HUES48 (cell line): ENCODE measurements at regions not wholly inside any gene's neighbourhood (a gene's known extent, or its start where the extent isn't known, plus 50 kb on each side); places are given as distances from the start of the nearest gene placed in this dataset.

Source experiments
- H3K27ac ChIP-seq: one replicate; pipeline ENCODE4 v1.7.0; 2013; ENCODE audit warnings: low read depth, low read length, inconsistent platforms
- H3K27me3 ChIP-seq: 2 replicates; pipeline ENCODE4 v1.6.1; 2013; ENCODE audit warnings: mild to moderate bottlenecking, low read length; ENCODE audit not compliant: control insufficient read depth, insufficient read depth
- H3K36me3 ChIP-seq: 2 replicates; pipeline ENCODE4 v1.6.1; 2013; ENCODE audit warnings: low read length; ENCODE audit not compliant: control insufficient read depth, insufficient read depth
- H3K4me1 ChIP-seq: 2 replicates; pipeline ENCODE4 v1.6.1; 2013; ENCODE audit warnings: mild to moderate bottlenecking, low read length; ENCODE audit not compliant: control insufficient read depth, insufficient read depth
- H3K4me3 ChIP-seq: 2 replicates; pipeline ENCODE4 v1.5.1; 2013; ENCODE audit warnings: mild to moderate bottlenecking, low read depth, low read length
- H3K9ac ChIP-seq: 2 replicates; pipeline ENCODE4 v1.6.1; 2013; ENCODE audit warnings: mild to moderate bottlenecking, low read depth, low read length, moderate library complexity
- H3K9me3 ChIP-seq: 2 replicates; pipeline ENCODE4 v1.6.1; 2013; ENCODE audit warnings: low read length; ENCODE audit not compliant: control insufficient read depth, insufficient read depth

- Histone ChIP-seq H3K9me3 (peaks cover 79% of the 10 kb centered on the region), H3K36me3 (no peaks in the 10 kb centered on the region), H3K4me3 (no peak overlapping the region), H3K27me3 (no peaks in the 10 kb centered on the region), H3K9ac (no peak overlapping the region), H3K4me1 (no peaks in the 10 kb centered on the region), H3K27ac (no peak overlapping the region)
Measured at GRCh38 chr19:42662712-42663111, 68.0 kb upstream of the CEACAM8 start.

DNA sequence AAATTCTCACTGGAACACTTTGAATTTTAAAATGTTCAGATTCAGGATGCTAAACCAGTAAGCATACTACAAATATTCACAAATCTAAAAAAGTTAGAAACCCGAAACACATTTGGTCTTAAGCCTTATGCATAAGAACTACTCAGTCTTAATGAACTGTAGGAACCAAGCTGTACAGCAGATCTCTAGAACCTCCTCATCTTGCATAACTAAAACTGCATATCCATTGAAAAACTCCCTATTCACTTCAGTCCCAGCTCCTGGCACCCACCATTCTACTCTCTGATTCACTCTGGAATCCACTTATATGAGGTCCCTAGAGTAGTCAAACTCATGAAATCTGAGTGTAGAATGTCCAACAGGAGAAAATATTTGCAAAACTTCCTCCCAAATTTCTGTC, 65.6 kb upstream of the CEACAM8 start:
- H3K9me3 ChIP-seq, result peaks cover 80% of the 10 kb centered on the region
- H3K36me3 ChIP-seq, result no peaks in the 10 kb centered on the region

GRCh38 chr19:42658076-42658475, 63.4 kb upstream of the CEACAM8 start:
- no peaks in the 10 kb centered on the region for H3K4me1 ChIP-seq
- no peaks in the 10 kb centered on the region for H3K27me3 ChIP-seq
- no peaks in the 10 kb centered on the region for H3K36me3 ChIP-seq
- H3K9ac ChIP-seq, result no peak overlapping the region
- no peak overlapping the region for H3K4me3 ChIP-seq
- peaks cover 90% of the 10 kb centered on the region for H3K9me3 ChIP-seq
- no peak overlapping the region for H3K27ac ChIP-seq

More for the DNA sequence above, 65.6 kb upstream of the CEACAM8 start:
- no peak overlapping the region for H3K9ac ChIP-seq
- no peaks in the 10 kb centered on the region for H3K4me1 ChIP-seq
- no peak overlapping the region for H3K27ac ChIP-seq
- H3K4me3 ChIP-seq, result no peak overlapping the region
- no peaks in the 10 kb centered on the region for H3K27me3 ChIP-seq

DNA sequence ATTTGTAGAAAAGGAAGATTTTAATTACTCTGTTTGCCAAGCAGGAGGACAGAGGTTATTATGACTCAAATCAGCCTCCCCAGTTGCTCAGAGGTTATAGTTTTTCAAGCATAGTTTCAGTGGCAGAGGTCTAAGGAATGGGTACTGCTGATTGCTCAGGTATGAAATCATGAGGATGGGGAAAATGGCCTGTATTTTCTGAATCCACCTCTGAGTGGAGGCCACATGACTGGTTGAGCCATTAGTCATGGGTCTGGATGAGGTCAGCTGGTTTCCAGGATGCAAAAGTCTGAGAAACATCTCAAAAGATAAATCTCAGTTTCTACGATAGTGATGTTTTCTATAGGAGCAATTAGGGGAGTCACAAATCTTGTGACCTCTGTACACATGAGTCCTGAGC, 62.8 kb upstream of the CEACAM8 start:
- Histone ChIP-seq H3K9me3 (peaks cover 95% of the 10 kb centered on the region), H3K27me3 (no peaks in the 10 kb centered on the region), H3K4me3 (no peak overlapping the region), H3K4me1 (no peaks in the 10 kb centered on the region), H3K27ac (no peak overlapping the region), H3K36me3 (no peaks in the 10 kb centered on the region), H3K9ac (no peak overlapping the region)

- H3K9me3 ChIP-seq, result peaks cover 97% of the 10 kb centered on the region
Measured at GRCh38 chr19:42655748-42656147, 61.0 kb upstream of the CEACAM8 start.

GRCh38 chr19:42653841-42654240, 59.1 kb upstream of the CEACAM8 start:
- H3K9ac ChIP-seq, result no peak overlapping the region
- no peaks in the 10 kb centered on the region for H3K4me1 ChIP-seq
- H3K9me3 ChIP-seq, result peaks cover 96% of the 10 kb centered on the region
- H3K27me3 ChIP-seq, result no peaks in the 10 kb centered on the region
- H3K4me3 ChIP-seq, result no peak overlapping the region
- H3K36me3 ChIP-seq, result no peaks in the 10 kb centered on the region
- no peak overlapping the region for H3K27ac ChIP-seq

More at GRCh38 chr19:42655748-42656147, 61.0 kb upstream of the CEACAM8 start:
- Histone ChIP-seq H3K36me3 (no peaks in the 10 kb centered on the region), H3K27me3 (no peaks in the 10 kb centered on the region), H3K4me1 (no peaks in the 10 kb centered on the region), H3K9ac (no peak overlapping the region), H3K27ac (no peak overlapping the region), H3K4me3 (no peak overlapping the region)

DNA sequence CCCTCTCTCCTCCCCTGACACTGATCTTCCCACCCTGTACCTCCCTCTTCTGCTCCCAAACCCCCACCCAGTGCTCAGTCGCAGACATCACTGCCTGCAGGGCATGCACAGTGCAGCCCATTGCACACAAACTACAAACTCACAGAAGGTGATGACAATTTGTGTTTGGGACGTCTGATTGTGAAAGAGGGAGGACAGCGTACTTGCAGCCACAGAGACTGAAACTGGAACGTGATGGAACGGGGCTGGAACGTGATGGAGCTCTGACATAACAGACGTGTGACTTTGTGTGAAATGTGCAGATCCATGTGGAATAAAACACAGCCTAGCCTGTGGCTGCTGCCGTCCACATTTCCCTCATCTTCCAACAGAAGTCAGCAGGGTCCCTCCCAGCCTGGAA, 57.3 kb upstream of the CEACAM8 start:
- Histone ChIP-seq H3K27me3 (no peaks in the 10 kb centered on the region), H3K9me3 (peaks cover 92% of the 10 kb centered on the region), H3K4me3 (no peak overlapping the region), H3K9ac (no peak overlapping the region), H3K27ac (no peak overlapping the region), H3K4me1 (no peaks in the 10 kb centered on the region), H3K36me3 (no peaks in the 10 kb centered on the region)
